ENCODE measurements at regions not wholly inside any gene's neighbourhood (a gene's known extent, or its start where the extent isn't known, plus 50 kb on each side); places are given as distances from the start of the nearest gene placed in this dataset.

- POLR2A ChIA-PET, result no interaction called here
- intact Hi-C loops (cut with micrococcal nuclease; ENCODE audit: unreplicated experiment), result no loop called here
- CTCF ChIA-PET, result no interaction called here
These were observed 83.5 kb downstream of the TLR4 start for GRCh38 chr9:117787746-117788145.

GRCh38 chr9:117795271-117795670, 91.1 kb downstream of the TLR4 start:
- TF ChIP-seq CTCF (IDR thresholded peaks at IDR 0.05; ENCODE audit: insufficient read depth in 1 of 2, low read depth in 1 of 2, low read length in 1 of 2, severe bottlenecking in 1 of 2, unreplicated experiment in 1 of 2), result no peak
- no peaks in the 10 kb centered on the region for H3K4me1 ChIP-seq
- H3K4me3 ChIP-seq (ENCODE audit: low read depth, low read length), result no peak overlapping the region
- H3K4me3 Mint-ChIP-seq (ENCODE audit: unreplicated experiment), result no peak overlapping the region
- BruUV-seq (replicated peaks), result no TSS peak
- no peaks in the 10 kb centered on the region for H3K27me3 ChIP-seq (replicated peaks; ENCODE audit: control insufficient read depth, insufficient read depth, low read length)
- H3K9me3 Mint-ChIP-seq (ENCODE audit: unreplicated experiment), result no peaks in the 10 kb centered on the region
- intact Hi-C loops (cut with micrococcal nuclease; ENCODE audit: unreplicated experiment), result no loop called here
- H3K36me3 ChIP-seq (ENCODE audit: control insufficient read depth, insufficient read depth, low read length), result no peaks in the 10 kb centered on the region
- no peaks in the 10 kb centered on the region for H3K27me3 Mint-ChIP-seq (ENCODE audit: insufficient read depth, unreplicated experiment)
- H3K4me1 Mint-ChIP-seq (ENCODE audit: low read depth, unreplicated experiment), result no peaks in the 10 kb centered on the region
- DNase-seq, result no peak
- ChIA-PET POLR2A (no interaction called here), CTCF (no interaction called here)
- no peak overlapping the region for H3K27ac Mint-ChIP-seq (ENCODE audit: unreplicated experiment)
- no peaks in the 10 kb centered on the region for H3K36me3 Mint-ChIP-seq (ENCODE audit: insufficient read depth, unreplicated experiment)
- H3K9me3 ChIP-seq, result peaks cover 8% of the 10 kb centered on the region; the same call in 1 of the 2 replicates

More at GRCh38 chr9:117787746-117788145, 83.5 kb downstream of the TLR4 start:
- no TSS peak for BruUV-seq (replicated peaks)
- Mint-ChIP-seq H3K4me1 (ENCODE audit: low read depth, unreplicated experiment) (no peaks in the 10 kb centered on the region), H3K36me3 (ENCODE audit: insufficient read depth, unreplicated experiment) (no peaks in the 10 kb centered on the region), H3K4me3 (ENCODE audit: unreplicated experiment) (no peak overlapping the region), H3K27me3 (ENCODE audit: insufficient read depth, unreplicated experiment) (no peaks in the 10 kb centered on the region), H3K27ac (ENCODE audit: unreplicated experiment) (no peak overlapping the region), H3K9me3 (ENCODE audit: unreplicated experiment) (no peaks in the 10 kb centered on the region)
- no peak for TF ChIP-seq CTCF (IDR thresholded peaks at IDR 0.05; ENCODE audit: insufficient read depth in 1 of 2, low read depth in 1 of 2, low read length in 1 of 2, severe bottlenecking in 1 of 2, unreplicated experiment in 1 of 2)
- H3K4me1 ChIP-seq, result no peaks in the 10 kb centered on the region
- H3K4me3 ChIP-seq (ENCODE audit: low read depth, low read length), result no peak overlapping the region
- no peaks in the 10 kb centered on the region for H3K27me3 ChIP-seq (replicated peaks; ENCODE audit: control insufficient read depth, insufficient read depth, low read length)
- peaks cover 8% of the 10 kb centered on the region; the same call in 1 of the 2 replicates for H3K9me3 ChIP-seq
- no peak for DNase-seq
- no peaks in the 10 kb centered on the region for H3K36me3 ChIP-seq (ENCODE audit: control insufficient read depth, insufficient read depth, low read length)

- no peaks in the 10 kb centered on the region for H3K36me3 Mint-ChIP-seq (ENCODE audit: insufficient read depth, unreplicated experiment)
- no peak overlapping the region for H3K4me3 ChIP-seq (ENCODE audit: low read depth, low read length)
- ChIA-PET CTCF (no interaction called here), POLR2A (no interaction called here)
- H3K4me1 Mint-ChIP-seq (ENCODE audit: low read depth, unreplicated experiment), result no peaks in the 10 kb centered on the region
- intact Hi-C loops (cut with micrococcal nuclease; ENCODE audit: unreplicated experiment), result no loop called here
- H3K27me3 ChIP-seq (replicated peaks; ENCODE audit: control insufficient read depth, insufficient read depth, low read length), result no peaks in the 10 kb centered on the region
- H3K27me3 Mint-ChIP-seq (ENCODE audit: insufficient read depth, unreplicated experiment), result no peaks in the 10 kb centered on the region
- H3K9me3 ChIP-seq, result peaks cover 4% of the 10 kb centered on the region; the same call in 1 of the 2 replicates
- H3K4me3 Mint-ChIP-seq (ENCODE audit: unreplicated experiment), result no peak overlapping the region
- no TSS peak for BruUV-seq (replicated peaks)
- no peak for DNase-seq
- H3K9me3 Mint-ChIP-seq (ENCODE audit: unreplicated experiment), result no peaks in the 10 kb centered on the region
- no peaks in the 10 kb centered on the region for H3K4me1 ChIP-seq
- no peaks in the 10 kb centered on the region for H3K36me3 ChIP-seq (ENCODE audit: control insufficient read depth, insufficient read depth, low read length)
- H3K27ac Mint-ChIP-seq (ENCODE audit: unreplicated experiment), result no peak overlapping the region
- no peak for TF ChIP-seq CTCF (IDR thresholded peaks at IDR 0.05; ENCODE audit: insufficient read depth in 1 of 2, low read depth in 1 of 2, low read length in 1 of 2, severe bottlenecking in 1 of 2, unreplicated experiment in 1 of 2)
These were observed 92.5 kb downstream of the TLR4 start for GRCh38 chr9:117796681-117797080.

Data from Caco-2 (cell line).